Renal pelvis (tissue), 1 donor: ENCODE measurements at regions not wholly inside any gene's neighbourhood (a gene's known extent, or its start where the extent isn't known, plus 50 kb on each side); places are given as distances from the start of the nearest gene placed in this dataset.

Source experiments
- DNase-seq: peaks from one replicate; pipeline ENCODE4 v3.0.0-alpha.2; 2013

DNA sequence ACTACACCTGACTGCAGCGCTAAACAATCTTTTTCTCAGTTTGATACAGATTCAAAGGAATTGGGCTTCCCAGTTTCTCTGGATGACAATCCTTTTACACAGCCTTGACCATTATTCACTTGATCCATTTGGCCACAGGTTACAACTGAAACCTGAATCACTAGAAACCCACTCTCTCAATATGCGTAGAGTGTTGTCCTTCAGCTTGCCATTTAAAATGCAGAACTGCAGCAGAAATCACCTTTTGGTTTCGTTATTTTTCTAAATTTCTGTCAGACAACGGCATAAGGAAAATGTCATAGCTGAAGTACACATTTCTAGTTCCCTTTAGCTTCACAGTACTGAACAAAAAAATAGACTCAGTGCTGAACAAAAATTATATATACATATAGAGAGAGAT, 255.8 kb upstream of the TENM3 start:
- no peak for DNase-seq

DNA sequence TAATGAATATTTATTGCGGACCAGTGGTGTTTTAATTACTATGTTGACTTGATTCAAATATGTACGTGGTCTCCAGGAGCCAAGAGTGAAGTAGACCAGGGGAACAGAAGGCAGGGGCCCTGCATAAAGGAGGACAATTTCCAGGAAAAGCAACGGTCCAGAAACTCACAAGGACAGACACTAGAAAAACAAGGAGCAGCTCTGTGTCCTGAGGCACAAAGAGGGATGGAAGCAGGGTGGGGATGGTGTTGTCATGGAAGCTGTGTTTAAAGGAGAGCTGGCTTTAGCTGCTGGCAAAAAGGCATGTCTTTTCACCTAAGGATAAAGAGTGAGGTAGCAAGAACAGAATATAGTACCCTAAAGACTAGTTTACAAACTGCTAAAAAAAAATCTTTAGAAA, 254.1 kb upstream of the TENM3 start:
- DNase-seq = no peak

DNA sequence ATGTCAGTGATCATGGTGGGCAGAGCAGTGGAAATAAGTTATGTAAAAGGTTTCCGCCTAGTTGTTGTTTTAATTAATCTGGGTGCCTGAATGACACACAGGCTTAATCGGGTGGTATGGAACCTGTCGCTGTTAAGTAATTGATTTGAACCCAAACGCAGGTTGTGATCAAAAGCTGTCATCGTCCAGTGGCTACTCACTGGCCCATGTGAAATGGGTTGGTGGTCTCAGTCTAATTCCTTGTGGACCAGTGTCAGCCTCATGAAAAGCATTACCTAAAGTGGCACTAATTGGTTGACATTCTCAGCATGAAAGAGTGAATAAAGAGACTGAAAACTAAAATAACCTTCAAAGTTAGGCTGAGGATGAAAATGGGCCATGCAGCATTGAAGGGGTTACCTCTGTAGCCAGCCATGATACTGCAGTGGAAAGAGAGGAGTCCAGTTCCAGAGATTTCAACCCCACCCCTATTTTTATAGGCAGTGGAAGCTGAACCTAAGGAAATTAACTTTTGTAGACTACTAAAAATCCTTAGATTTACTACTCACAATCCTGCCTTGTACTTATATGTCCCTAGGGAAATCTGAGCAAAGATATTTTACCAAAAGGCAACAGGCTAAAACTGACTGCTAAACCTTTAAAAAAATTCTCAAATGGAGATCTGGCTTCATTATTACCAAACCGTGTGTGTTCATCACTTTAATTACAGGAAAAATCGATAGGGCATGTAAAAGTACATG, 251.7 kb upstream of the TENM3 start:
- DNase-seq = no peak

DNA sequence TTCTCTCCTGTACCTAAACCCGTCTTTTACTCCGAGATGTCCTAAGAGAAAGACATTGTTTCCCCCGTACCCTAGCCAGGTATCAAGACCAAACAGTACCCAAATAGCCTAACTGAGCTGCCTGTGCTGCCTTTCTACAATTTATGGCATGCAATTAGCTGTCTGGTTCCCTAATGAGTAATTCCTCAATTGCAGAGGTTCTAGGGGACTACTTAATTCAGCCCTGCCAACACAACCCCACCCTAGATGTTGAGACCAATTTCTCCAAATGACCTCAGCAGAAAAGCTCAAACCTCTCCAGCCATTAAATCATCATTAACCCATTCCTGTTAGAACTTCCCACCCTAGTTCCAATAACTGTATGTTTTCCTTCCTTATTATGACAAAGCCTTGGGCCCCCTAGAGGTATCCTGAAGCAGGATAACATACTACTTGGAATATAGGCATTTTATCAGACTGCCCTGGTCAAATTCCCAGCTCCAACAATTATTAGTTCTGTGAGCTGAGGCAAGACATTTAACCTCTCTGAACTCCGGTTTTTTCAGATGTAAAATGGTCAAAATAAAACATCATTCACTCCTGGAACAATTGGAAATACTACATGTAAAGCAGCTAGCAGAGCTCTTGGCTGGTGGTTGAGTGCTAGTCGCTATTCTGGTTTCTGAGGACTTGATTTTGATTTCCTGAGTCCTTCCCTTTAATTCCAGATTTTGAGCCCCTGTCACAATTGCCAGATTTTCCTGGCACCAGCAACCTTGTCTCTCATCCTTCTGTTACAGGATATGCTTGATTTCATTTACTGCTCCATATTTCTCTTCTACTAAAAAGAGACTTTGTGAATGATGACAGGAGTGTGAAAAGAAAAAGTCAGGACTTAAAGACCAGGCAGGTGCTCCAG, 244.6 kb upstream of the TENM3 start:
- DNase-seq = no peak

DNA sequence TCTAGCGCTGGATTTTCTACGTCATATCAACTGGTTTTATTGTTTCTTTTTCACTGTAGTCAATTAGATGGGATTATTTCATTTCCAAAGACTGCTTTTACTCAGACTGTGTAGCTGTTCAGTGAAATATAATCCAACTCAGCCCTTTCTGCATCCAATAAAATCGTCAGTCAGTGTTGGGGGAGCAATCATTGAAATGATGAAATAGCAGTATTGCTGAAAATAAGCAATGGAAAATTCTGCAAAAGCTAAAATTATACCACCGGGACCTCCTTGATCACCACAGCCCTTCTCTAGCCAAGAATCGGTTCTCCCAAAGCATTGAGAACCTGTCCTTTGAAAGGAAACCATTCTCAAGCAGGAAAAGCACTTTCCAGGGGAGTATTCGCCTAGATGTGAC, 243.1 kb upstream of the TENM3 start:
- no peak for DNase-seq

DNA sequence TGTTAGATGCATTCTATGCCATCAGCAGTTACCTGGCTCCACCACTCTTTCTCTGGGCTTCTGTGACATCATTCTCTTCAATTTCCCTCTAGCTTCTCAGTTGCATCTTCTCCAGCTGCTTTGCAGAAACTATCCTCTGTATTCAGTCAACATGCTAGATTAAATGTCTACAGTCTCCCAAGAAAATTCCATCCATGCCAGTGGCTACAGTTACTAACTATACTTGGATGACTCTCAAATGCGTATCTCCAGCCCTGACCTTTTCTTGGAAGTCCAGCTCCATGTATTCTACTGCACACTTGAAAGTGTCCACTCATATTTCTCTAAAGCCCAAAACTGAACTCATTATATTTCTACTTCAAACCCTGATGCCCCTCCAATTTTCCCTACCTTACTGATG, 232.3 kb upstream of the TENM3 start:
- no peak for DNase-seq

DNA sequence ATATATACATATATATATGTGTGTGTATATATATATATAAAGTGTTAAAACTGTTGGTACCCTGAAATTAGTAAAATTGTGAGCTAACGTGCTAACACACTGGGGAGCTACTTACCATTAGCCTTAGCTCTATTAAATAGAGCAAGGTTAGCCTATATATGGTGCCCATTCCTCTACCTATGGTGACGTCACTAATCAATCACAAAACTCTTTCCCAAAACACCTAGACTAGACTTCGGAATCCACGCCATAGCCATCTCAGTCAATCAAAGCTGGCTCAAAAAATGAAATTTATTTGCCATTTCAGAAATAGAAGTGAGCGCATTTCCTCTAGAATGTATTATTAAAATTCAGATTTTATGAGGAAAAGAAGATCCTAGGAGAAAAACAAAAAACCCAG, 229.0 kb upstream of the TENM3 start:
- no peak for DNase-seq

DNA sequence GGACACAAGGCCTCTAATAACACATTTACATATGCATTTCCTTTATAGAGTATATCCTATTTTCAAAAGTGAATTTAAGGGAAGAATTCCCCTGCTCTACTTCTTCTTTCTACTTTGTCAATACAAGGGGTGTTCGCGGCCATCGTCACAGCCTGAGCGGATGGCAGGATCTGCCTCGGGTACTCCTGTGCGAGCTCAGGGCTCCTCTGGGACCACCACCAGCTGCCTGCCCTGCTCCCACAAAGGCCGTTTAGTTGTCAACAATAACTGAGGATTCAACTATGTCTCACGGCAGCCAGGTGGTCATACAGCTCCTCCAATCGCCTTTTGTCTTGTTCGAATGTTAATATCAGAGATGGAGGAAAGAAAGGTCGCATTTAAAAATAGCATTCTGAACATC, 228.2 kb upstream of the TENM3 start:
- DNase-seq = no peak

DNA sequence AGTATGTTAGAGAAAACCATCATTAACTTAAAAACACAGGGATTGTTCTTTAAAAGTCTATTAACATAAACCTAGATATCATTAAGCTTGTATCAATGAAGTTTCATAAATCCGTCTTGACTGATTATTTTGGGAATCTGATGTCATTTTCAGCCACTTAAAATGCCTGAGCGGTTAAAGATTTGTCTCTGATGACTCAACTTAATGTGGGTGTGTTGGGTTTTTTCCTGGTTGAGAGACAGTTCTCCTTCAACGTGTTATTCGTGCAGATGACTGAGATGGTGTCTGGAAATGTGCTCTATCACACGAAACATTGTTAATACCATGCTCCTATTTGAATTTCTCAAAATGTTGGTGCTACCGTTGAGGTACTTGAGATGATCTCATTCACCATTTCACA, 227.3 kb upstream of the TENM3 start:
- DNase-seq = no peak

DNA sequence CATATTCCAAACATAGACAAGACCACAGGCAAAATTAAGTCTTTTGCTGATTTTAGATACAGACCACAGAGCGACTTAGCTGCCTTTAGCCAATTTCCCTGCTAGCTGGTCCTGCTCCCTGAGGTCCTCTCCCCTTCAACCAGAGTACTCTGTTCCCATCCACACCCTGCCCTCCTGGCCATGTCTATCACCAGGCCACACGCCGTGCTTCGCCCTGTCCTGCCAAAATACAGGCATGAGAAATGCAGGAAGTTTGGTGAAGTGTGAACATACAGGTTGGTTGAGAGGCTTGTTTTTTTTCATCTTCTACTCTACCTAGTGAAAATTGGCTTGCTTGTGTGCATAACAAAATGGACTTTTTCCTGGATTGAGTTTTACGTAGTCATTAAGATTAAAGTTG, 226.2 kb upstream of the TENM3 start:
- DNase-seq = no peak

DNA sequence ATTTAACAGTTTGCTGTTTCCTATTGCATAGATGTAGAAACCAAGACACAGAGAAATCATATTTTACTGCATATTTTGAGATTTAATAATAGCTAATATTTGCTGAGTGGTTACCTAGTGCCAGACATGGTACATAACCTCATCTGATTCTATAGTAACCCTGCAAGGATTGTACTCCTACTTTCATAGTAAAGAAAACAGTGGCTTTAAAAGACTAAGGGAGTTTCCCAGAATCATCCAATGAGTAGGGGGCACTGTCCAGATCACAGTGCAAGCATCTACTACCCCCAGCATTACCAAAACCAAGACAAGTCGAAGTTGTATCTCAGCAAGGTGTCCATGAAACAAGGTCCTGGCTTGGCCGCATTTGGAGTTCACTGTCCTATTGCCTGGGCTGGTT, 224.5 kb upstream of the TENM3 start:
- no peak for DNase-seq

DNA sequence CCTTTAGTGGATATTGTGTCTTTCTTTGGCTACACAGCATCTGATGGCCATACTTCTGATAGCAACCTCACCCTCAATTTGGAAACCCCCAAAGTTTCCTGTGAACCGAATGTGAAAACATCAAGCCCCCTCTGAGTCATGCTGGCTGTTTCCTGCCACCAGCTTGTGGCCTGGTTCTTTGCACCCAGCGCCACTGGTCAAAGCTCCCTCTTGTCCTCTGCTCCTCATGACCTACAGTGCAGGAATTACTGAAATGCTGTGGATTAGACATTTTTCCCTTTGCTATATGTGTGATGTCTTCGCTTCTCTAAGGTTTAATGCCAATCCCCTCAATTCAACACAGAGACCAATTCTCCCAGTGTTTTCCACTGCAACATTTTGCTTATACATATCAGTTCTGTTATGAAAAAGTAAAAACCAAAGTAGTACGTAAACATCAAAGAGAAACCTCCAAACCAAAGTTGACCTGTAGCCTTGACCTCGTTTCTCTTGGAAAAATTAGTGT, 224.0 kb upstream of the TENM3 start:
- no peak for DNase-seq

DNA sequence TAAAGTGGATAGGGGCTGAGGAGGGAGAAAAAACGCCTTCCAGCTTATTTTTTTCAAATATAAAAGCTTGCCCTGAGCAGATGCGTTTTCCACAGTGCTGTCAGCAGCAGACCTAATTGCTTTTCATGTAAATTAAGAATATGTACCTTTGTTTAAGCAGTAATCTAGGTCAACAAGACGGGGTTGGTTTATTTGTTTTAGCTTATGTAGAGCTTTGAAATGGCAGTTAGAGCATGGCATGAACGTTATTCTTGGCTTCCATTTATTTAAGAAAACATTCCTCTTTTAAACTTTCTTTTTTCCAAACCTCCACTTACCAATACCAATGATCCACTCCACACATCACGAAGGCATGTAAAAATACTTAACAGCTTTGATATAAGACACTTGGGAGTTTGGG, 220.3 kb upstream of the TENM3 start:
- no peak for DNase-seq

DNA sequence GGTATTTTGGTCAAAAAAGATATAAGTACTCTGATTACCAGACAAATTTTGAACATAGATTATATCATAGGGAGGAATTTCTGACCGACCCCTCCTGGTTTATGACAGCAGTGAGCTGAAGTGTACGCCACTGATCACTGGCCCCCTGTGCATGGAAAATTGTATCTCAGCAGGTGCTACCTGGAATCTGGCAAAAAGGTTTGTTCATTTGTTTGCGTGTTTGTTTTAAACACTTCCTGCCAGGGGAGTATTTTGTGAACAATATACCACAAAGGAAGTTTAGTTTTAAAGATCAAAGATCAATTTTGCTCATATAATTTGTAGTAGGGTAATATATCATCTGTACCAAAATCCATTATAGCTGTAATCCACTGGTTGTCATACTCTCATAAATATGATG, 219.7 kb upstream of the TENM3 start:
- DNase-seq = no peak

DNA sequence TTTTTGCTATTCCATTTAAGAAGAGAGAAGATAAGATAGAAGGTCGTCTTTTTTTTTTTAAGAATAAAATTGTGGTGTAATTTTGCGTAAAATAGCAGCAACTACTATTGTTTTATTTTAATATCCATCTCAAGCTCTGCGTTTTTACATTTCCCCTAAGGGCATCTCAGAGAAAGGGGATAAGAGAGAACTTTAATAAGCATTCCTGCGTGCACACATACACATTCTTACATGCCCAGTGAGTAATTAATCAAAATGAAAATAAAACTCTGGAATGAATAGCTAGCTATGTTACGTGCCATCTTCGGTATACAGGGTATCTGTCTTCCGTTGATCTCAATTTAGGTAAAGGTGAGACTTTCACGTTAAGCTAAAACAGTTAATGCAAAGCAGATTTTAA, 200.3 kb upstream of the TENM3 start:
- no peak for DNase-seq

DNA sequence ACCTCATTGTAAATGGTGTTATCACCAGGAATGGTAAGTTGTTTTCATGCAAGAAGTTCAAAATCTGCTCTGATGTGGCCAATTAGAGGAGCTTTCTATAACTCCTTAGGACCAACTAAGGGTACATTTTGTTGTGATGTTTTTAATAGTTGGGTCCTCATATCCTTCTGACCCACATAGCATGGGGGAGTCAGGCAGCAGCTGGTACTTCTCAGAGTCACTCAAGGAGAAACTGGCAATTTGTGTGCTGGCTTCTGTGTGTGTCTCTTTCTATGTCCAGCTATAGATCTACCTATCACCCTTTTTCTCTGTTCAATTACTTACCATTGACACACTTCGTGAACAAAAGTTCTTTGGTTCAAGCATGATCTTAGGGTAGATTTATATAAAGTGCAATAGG, 194.3 kb upstream of the TENM3 start:
- DNase-seq = no peak

DNA sequence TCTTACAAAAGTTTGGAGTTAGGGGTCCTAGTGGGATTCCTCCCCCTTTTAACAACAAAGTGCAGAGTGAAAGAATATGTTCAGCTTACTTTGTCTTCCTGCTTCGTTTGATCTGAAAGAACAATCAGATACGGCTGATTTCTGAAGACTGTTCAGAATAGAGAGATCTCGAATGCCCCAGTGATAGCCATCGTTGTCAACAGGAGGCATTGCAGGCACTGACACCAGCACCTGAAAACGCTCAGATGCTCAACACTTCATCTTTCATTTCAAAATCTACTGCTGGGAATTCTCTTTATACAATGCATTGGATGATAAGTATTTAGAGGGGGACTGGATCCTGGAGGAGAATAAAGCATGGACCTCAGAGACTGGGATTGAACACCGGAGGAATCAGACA, 186.3 kb upstream of the TENM3 start:
- DNase-seq = no peak

DNA sequence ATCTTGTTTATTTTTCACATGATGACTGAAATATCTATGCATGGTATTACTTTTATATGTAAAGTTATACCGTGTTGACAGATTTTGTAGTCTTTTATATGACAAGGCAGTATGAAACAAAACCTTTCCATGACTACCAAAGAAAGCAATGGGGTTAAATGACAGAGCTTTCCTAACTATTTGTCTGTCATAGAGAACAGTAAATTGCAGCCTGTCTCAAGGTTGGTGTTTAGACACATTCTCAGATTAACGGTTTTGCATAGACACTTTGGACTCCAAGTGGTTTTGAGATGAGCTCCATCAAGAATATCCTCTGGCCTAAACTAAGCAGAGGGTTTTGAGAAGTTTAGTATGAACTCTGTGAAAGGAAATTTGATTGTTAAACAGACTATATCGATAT, 180.7 kb upstream of the TENM3 start:
- DNase-seq = no peak

DNA sequence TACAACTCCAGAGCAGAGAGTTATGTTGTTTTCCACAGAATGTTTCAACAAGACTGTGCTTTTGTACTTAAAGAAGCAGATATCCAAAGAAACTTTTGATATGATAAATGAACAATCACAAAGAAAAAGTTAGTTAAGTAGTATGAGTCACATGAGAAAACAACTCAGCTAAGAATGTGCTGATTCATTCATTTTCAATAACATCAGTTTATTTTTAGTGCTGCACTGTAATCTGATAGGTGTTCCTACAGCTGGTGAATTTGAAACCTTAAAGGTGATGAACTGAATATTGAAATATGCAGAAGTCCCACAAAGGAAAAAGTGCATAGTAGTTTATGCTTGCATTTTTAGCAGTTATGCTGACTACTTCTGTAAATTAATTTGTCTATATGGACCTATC, 180.3 kb upstream of the TENM3 start:
- DNase-seq = no peak

DNA sequence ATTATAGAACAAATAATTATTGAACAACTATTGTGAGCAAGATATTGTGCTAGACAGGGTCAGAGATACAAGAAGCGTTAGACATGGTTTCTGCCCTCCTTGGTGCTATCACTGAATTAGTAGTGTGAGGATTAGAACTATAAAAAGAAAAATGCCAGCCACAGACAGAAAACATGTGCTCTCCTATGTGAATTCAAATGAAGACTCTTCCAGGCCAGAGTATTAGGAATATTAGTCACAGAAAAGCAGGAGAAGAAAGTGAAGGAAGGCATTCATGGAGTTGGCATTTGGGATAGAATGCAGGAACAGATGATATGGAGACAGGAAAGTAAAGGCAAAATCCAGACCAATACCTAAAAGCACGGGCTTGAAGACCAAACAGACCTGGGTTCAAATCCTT, 179.6 kb upstream of the TENM3 start:
- DNase-seq = no peak

DNA sequence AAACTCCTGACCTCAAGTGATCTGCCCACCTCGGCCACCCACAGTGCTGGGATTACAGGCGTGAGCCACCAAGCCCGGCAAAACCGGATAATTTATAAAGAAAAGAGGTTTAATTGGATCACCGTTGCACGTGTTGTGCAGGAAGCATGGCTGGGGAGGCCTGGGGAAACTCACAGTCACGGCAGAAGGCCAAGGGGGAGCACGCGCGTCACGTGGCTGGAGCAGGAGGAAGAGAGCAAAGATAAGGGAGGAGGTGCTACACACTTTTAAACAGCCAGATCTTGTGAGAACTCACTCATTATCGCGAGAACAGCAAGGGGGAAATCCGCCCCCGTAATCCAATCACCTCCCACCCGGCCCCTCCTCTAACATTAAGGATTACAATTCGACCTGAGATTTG, 177.9 kb upstream of the TENM3 start:
- DNase-seq = no peak

DNA sequence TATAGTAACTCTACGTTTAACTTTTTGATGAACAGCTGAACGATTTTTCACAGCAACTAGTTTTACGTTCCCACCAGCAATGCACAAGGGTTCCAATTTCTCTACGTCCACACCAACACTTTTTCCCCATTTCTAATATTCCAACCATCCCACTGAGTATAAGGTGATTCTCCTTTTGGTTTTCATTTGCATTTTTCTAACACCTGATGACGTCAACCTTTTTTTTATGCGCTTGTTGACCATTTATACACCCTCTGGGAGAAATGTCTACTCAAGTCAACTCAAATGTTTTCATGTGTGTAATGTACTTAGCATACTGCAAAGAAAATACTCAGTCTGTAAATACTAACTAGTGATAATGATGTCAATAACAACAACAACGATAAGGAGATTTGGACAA, 177.2 kb upstream of the TENM3 start:
- DNase-seq = no peak

DNA sequence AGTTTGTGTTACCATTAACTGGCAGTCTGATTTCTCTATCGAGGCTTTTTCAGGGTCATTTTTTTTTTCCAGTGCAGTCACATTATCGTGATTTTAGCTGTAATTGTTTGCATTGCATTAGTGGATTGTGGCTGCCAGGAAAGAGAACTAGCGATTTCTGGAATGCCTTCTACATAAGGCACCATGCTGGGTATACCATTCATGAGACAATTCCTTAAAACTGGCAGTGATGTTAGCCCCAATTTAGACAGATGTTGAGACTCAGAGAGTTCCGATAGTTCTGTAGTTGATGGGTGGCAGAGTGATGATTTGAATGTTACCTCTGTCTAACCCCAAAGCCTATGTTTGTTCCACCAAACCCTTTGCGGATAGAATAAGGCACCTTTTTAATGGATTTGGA, 175.4 kb upstream of the TENM3 start:
- no peak for DNase-seq

DNA sequence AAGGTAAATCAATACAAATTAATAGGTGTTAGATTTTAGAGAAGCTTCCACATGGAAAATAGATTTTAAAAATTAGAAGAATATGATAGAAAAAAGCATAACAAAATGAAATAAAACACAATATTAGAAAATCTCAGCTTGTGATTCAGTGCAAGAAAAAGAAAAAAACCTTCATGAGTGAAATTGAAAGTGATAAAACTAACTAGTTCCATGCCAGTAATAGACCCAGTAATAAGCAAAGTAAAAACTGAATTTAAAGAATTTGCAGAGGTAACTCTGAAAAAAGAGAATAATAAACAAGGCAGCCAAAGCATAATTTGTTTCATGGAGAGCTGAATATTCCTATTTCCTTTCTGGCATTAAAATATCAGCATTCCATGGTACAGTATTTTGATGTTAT, 174.3 kb upstream of the TENM3 start:
- DNase-seq = no peak
